NB4 (cell line): ENCODE measurements at regions not wholly inside any gene's neighbourhood (a gene's known extent, or its start where the extent isn't known, plus 50 kb on each side); places are given as distances from the start of the nearest gene placed in this dataset.
"Not testable (repeated sequence)": the region's sequence is repeated elsewhere in the genome, so short reads cannot be mapped to it uniquely, and the experiment has no call there.

Experiments used
- DNase-seq: peaks from one replicate; pipeline ENCODE4 v3.0.0; 2010; ENCODE audit warnings: low read depth
- H3K4me3 ChIP-seq: one replicate; pipeline ENCODE4 v1.5.1; 2011; ENCODE audit warnings: mild to moderate bottlenecking, low read depth, low read length, moderate library complexity
- CTCF ChIP-seq: IDR thresholded peaks from one replicate; pipeline ENCODE4 v1.5.1; 2012; ENCODE audit warnings: low read depth, low read length
- MAX ChIP-seq: IDR thresholded peaks from 2 replicates; pipeline ENCODE4 v1.6.1; 2011; ENCODE audit warnings: low read depth, low read length
- MYC ChIP-seq: IDR thresholded peaks from 2 replicates; pipeline ENCODE4 v1.6.1; 2011; ENCODE audit warnings: low read depth, low read length
- POLR2A ChIP-seq: IDR thresholded peaks from 2 replicates; pipeline ENCODE4 v1.6.1; 2011; ENCODE audit warnings: mild to moderate bottlenecking; ENCODE audit not compliant: insufficient read length; ENCODE audit errors: extremely low read depth

- no peak for DNase-seq
- H3K4me3 ChIP-seq, result no peak overlapping the region
- TF ChIP-seq MAX (no peak), MYC (no peak), CTCF (no peak), POLR2A (no peak)
Observed at GRCh38 chr1:112826217-112826944, 111.2 kb upstream of the PPM1J start.

DNA sequence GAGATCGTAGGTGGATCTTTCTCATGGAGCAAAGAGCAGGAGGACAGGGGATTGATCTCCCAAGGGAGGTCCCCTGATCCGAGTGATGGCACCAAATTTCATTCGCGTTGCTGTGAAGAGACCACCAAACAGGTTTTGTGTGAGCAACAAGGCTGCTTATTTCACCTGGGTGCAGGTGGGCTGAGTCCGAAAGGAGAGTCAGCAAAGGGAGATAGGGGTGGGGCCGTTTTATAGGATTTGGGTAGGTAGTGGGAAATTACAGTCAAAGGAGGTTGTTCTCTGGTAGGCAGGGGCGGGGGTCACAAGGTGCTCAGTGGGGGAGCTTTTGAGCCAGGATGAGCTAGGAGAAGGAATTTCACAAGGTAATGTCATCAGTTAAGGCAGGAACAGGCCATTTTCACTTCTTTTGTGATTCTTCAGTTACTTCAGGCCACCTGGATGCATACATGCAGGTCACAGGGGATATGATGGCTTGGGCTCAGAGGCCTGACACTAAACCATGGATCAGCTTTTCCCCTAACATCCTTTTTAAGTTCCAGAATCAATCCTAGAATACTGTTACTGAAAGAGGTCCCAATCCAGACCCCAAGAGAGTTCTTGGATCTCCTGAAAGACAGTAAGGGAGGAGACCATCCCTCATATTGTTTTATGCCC lies 110.6 kb upstream of the PPM1J start:
- not testable (repeated sequence) for H3K4me3 ChIP-seq, DNase-seq

GRCh38 chr1:112825075-112825474 lies 109.9 kb upstream of the PPM1J start:
- not testable (repeated sequence) for H3K4me3 ChIP-seq

DNA sequence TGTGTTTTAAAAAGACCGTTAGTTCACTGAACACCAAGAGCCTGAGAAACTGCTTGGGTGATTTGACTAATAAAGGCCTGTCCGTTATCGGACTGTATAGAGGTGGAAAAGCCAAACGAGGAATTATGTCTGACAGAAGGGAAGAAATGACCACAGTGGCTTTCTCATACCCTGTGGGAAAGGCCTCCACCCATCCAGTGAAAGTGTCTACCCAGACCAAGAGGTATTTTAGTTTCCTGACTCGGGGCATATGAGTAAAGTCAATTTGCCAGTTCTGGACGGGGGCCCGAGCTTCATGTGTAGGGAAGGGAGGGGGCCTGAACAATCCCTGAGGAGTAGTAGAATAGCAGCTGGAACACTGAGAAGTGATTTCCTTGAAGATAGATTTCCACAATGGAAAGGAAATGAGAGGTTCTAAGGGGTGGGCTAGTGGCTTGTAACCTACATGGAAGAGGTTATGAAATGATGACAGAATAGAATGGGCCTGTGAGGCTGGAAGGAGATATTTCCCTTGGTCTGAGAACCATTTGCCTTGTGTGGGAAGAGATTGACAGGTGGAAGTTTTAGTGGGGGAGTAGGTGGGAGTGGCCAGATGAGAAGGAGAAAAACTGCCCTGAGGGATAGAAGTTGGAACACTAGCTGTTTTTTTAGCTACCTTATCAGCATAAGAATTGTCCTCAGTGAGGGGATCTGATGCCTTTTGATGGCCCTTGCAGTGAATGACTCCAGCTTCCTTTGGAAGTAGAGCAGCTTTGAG lies 106.4 kb upstream of the PPM1J start:
- not testable (repeated sequence) for DNase-seq, H3K4me3 ChIP-seq

More at GRCh38 chr1:112825075-112825474, 109.9 kb upstream of the PPM1J start:
- not testable (repeated sequence) for DNase-seq

DNA sequence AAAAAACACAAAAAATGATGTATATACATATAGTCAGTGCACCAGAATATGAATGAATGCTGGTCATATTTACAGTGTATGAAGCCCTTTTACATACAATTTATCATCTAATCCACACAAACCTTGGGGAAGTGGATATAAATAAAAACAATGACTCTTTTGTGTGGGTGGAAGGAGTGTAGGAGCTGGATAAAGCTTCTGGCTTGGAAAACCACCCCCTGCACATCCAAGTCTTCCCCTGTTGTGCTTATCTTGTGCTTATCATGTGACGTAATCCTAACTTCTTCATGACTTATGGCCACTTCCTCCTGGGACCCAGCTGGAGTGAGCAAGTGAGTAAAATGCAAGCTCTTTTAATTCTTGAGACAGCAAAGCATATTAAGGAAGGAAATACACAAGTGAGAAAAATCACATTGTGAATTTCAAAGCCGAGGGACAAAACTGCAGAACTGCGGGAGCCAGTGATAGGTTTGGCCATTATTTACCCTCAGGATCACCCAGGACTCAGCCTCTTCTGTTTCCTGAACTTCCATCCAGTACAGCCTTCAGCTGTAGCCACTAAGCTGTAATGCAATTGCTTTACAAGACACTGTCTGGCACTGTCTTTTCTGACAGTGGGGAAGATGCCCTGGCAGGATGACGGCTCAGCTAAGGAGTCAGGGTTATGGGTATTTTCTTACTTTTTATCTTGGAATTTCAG lies 104.0 kb upstream of the PPM1J start:
- TF ChIP-seq MYC (0 out of 2 replicates have a peak, but pooled peaks have one; percentile 46), CTCF (no peak)
- peak; percentile 81 for DNase-seq
- no peak overlapping the region for H3K4me3 ChIP-seq

GRCh38 chr1:112817555-112818373 lies 102.6 kb upstream of the PPM1J start:
- no peak overlapping the region for H3K4me3 ChIP-seq
- no peak for DNase-seq
- TF ChIP-seq POLR2A, result no peak
- no peak for TF ChIP-seq CTCF

DNA sequence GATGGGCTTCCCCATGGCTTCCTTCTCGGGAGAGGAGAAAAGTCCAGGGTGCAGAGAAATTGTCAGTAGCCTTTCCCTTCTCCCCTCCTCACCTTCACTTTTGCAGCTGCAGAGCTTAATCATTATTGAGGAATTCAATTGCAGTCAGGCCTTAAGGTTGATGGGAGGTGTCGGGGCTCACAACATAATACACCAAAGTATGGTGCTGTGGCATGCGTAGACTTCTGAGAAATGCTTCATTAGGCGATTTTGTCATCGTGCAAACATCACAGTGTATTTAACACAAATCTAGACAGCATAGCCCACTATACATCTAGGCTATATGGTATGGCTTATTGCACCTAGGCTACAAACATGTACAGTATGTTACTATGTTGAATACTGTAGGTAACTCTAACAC lies 100.2 kb upstream of the PPM1J start:
- no peak overlapping the region for H3K4me3 ChIP-seq
- TF ChIP-seq MYC (no peak), MAX (no peak)
- no peak for DNase-seq

DNA sequence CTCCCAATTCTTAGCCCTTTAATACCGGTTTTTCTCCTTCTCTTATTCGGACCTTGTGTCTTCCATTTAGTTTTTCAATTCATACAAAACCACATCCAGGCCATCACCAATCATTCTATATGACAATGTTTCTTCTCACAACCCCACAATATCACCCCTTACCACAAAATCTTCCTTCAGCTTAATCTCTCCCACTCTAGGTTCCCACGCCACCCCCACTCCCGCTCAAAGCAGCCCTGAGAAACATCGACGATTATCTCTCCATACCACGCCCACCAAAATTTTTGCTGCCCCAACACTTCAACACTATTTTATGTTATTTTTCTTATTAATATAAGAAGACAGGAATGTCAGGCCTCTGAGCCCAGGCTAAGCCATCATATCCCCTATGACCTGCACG lies 99.5 kb upstream of the PPM1J start:
- not testable (repeated sequence) for DNase-seq

More for the DNA sequence above, 99.5 kb upstream of the PPM1J start:
- not testable (repeated sequence) for H3K4me3 ChIP-seq
